ENCODE measurements at regions not wholly inside any gene's neighbourhood (a gene's known extent, or its start where the extent isn't known, plus 50 kb on each side); places are given as distances from the start of the nearest gene placed in this dataset.

DNA sequence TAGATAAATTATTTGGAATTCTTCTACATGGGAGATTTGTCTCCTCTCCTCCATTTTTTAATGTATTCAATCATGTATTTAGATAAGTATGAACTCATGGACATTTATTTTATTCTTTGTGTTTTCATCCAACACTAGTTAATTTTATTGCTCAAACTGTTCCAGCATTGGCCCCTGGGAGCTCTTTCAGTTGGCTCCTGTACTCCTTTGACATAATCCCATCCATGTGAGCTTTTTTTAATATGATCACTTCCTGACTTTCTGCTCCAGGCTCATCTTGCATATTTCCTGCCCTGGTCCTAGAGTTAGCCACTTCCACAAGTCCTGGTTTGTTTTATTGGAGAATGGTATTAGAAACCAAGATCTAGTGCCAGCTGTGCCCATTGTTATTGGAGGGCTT is 419.0 kb upstream of the CDH11 start:
- H4K20me1 ChIP-seq (ENCODE audit: control insufficient read depth, extremely low read depth, insufficient read depth, low read length): no peaks in the 10 kb centered on the region
- no peak overlapping the region for H2AFZ ChIP-seq (ENCODE audit: low read length)
- TF ChIP-seq EZH2 (IDR thresholded peaks at IDR 0.05; ENCODE audit: low read length, missing control alignments): no peak
- TF ChIP-seq, protein P1, sequence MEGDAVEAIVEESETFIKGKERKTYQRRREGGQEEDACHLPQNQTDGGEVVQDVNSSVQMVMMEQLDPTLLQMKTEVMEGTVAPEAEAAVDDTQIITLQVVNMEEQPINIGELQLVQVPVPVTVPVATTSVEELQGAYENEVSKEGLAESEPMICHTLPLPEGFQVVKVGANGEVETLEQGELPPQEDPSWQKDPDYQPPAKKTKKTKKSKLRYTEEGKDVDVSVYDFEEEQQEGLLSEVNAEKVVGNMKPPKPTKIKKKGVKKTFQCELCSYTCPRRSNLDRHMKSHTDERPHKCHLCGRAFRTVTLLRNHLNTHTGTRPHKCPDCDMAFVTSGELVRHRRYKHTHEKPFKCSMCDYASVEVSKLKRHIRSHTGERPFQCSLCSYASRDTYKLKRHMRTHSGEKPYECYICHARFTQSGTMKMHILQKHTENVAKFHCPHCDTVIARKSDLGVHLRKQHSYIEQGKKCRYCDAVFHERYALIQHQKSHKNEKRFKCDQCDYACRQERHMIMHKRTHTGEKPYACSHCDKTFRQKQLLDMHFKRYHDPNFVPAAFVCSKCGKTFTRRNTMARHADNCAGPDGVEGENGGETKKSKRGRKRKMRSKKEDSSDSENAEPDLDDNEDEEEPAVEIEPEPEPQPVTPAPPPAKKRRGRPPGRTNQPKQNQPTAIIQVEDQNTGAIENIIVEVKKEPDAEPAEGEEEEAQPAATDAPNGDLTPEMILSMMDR (conservative IDR thresholded peaks at IDR 0.05 in 1 of 2, IDR thresholded peaks at IDR 0.05 in 1 of 2; ENCODE audit: low read depth in 1 of 2, low read length in 2 of 2): no peak
- H3K36me3 ChIP-seq (ENCODE audit: control insufficient read depth, insufficient read depth, low read length): no peaks in the 10 kb centered on the region
- H3K4me1 ChIP-seq (ENCODE audit: control insufficient read depth, extremely low read depth, insufficient read depth, low read length): no peaks in the 10 kb centered on the region
- no peak overlapping the region for H3K27ac ChIP-seq (ENCODE audit: insufficient read depth, low read length)
- H3K9me3 ChIP-seq (ENCODE audit: control insufficient read depth, insufficient read depth, low read depth, low read length): no peaks in the 10 kb centered on the region
- no peak overlapping the region for H3K4me2 ChIP-seq (ENCODE audit: extremely low read depth, insufficient read depth, low read length)
- H3K9ac ChIP-seq (ENCODE audit: insufficient read depth, low read length): no peak overlapping the region
- H3K4me3 ChIP-seq (replicated peaks in 1 of 4; ENCODE audit: control extremely low read depth in 1 of 4, insufficient read depth in 1 of 4, low read depth in 3 of 4, low read length in 4 of 4): no peak overlapping the region
- no peaks in the 10 kb centered on the region for H3K79me2 ChIP-seq (ENCODE audit: control insufficient read depth, insufficient read depth, low read length)
- no peak for DNase-seq (ENCODE audit: low read depth in 2 of 2)
- H3K27me3 ChIP-seq (ENCODE audit: control insufficient read depth, insufficient read depth, low read length): no peaks in the 10 kb centered on the region

DNA sequence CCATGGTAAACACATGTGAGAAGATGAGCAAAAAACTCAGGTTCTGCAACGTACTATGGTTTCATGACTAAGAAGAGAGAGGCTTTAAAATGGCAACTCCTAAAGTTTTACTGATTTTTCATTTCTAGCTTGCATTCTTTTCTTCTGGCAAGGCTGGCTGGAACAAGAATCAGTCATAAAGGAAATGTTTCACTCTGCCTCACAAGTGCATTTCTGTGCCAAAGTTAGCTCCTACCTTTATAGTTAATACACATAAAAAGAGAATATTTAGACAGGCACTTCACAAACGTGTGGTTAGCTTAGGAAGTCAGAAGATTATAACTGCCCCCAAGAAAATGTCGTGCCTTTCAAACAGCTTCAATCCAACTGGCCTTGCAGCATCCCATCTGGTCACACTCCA is 417.1 kb upstream of the CDH11 start:
- no peaks in the 10 kb centered on the region for H3K79me2 ChIP-seq (ENCODE audit: control insufficient read depth, insufficient read depth, low read length)
- H3K9me3 ChIP-seq (ENCODE audit: control insufficient read depth, insufficient read depth, low read depth, low read length): no peaks in the 10 kb centered on the region
- H2AFZ ChIP-seq (ENCODE audit: low read length): no peak overlapping the region
- H3K27me3 ChIP-seq (ENCODE audit: control insufficient read depth, insufficient read depth, low read length): no peaks in the 10 kb centered on the region
- H3K27ac ChIP-seq (ENCODE audit: insufficient read depth, low read length): no peak overlapping the region
- TF ChIP-seq EZH2 (IDR thresholded peaks at IDR 0.05; ENCODE audit: low read length, missing control alignments): no peak
- TF ChIP-seq, protein P1 (conservative IDR thresholded peaks at IDR 0.05 in 1 of 2, IDR thresholded peaks at IDR 0.05 in 1 of 2; ENCODE audit: low read depth in 1 of 2, low read length in 2 of 2): no peak
- no peaks in the 10 kb centered on the region for H4K20me1 ChIP-seq (ENCODE audit: control insufficient read depth, extremely low read depth, insufficient read depth, low read length)
- peak in 1 of 2 donors; percentile 83 for DNase-seq (ENCODE audit: low read depth in 2 of 2)
- no peak overlapping the region for H3K4me3 ChIP-seq (replicated peaks in 1 of 4; ENCODE audit: control extremely low read depth in 1 of 4, insufficient read depth in 1 of 4, low read depth in 3 of 4, low read length in 4 of 4)
- H3K4me1 ChIP-seq (ENCODE audit: control insufficient read depth, extremely low read depth, insufficient read depth, low read length): no peaks in the 10 kb centered on the region
- no peak overlapping the region for H3K9ac ChIP-seq (ENCODE audit: insufficient read depth, low read length)
- no peak overlapping the region for H3K4me2 ChIP-seq (ENCODE audit: extremely low read depth, insufficient read depth, low read length)
- no peaks in the 10 kb centered on the region for H3K36me3 ChIP-seq (ENCODE audit: control insufficient read depth, insufficient read depth, low read length)

DNA sequence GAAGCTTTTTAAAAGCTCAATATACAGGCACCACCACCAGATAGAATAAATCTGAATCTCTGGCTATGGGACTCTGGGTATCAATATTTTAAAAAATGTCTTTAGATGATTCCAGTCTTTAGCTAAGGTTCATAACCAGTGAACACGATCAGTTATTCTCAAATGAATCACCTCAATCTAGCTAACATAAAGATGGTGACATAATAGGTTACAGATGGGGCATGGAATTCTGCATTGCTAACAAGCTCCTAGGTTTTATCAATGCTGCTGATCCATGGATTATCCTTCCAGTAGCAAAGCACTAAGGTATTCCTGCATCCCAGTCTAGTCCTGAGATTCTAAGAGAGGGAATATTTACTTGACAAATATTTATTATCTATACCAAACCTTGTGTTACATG is 415.5 kb upstream of the CDH11 start:
- no peak overlapping the region for H3K9ac ChIP-seq (ENCODE audit: insufficient read depth, low read length)
- TF ChIP-seq, protein P1 (conservative IDR thresholded peaks at IDR 0.05 in 1 of 2, IDR thresholded peaks at IDR 0.05 in 1 of 2; ENCODE audit: low read depth in 1 of 2, low read length in 2 of 2): no peak
- no peak for TF ChIP-seq EZH2 (IDR thresholded peaks at IDR 0.05; ENCODE audit: low read length, missing control alignments)
- H3K4me1 ChIP-seq (ENCODE audit: control insufficient read depth, extremely low read depth, insufficient read depth, low read length): no peaks in the 10 kb centered on the region
- H3K9me3 ChIP-seq (ENCODE audit: control insufficient read depth, insufficient read depth, low read depth, low read length): no peaks in the 10 kb centered on the region
- H3K27me3 ChIP-seq (ENCODE audit: control insufficient read depth, insufficient read depth, low read length): no peaks in the 10 kb centered on the region
- DNase-seq (ENCODE audit: low read depth in 2 of 2): no peak
- H3K79me2 ChIP-seq (ENCODE audit: control insufficient read depth, insufficient read depth, low read length): no peaks in the 10 kb centered on the region
- H4K20me1 ChIP-seq (ENCODE audit: control insufficient read depth, extremely low read depth, insufficient read depth, low read length): no peaks in the 10 kb centered on the region
- no peak overlapping the region for H3K27ac ChIP-seq (ENCODE audit: insufficient read depth, low read length)
- H3K36me3 ChIP-seq (ENCODE audit: control insufficient read depth, insufficient read depth, low read length): no peaks in the 10 kb centered on the region
- no peak overlapping the region for H3K4me2 ChIP-seq (ENCODE audit: extremely low read depth, insufficient read depth, low read length)
- no peak overlapping the region for H2AFZ ChIP-seq (ENCODE audit: low read length)
- H3K4me3 ChIP-seq (replicated peaks in 1 of 4; ENCODE audit: control extremely low read depth in 1 of 4, insufficient read depth in 1 of 4, low read depth in 3 of 4, low read length in 4 of 4): no peak overlapping the region
